ENCODE measurements at regions not wholly inside any gene's neighbourhood (a gene's known extent, or its start where the extent isn't known, plus 50 kb on each side); places are given as distances from the start of the nearest gene placed in this dataset.

DNA sequence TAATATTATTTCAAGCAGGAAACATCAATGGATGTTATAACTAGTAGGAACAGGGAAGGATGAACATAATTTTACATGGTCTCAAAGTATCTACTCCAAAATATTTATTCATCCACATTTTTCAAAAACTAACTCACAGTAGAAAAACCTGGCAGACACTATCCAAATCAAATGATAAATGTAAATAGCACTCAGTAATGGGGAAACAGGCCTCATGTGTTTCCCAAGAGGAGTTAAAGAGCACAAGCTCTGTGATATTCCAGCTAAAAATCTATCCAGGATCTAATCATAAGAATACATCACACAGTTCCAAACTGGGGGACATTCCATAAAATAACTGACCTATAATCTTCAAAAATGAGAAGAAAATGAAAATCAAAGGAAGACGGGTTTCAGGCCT is 443.1 kb downstream of the ZNF608 start:
- H3K4me3 ChIP-seq (ENCODE audit: control insufficient read depth, low read depth, low read length) = no peak overlapping the region
- DNase-seq (ENCODE audit: low read depth) = no peak
- TF ChIP-seq, protein P1, sequence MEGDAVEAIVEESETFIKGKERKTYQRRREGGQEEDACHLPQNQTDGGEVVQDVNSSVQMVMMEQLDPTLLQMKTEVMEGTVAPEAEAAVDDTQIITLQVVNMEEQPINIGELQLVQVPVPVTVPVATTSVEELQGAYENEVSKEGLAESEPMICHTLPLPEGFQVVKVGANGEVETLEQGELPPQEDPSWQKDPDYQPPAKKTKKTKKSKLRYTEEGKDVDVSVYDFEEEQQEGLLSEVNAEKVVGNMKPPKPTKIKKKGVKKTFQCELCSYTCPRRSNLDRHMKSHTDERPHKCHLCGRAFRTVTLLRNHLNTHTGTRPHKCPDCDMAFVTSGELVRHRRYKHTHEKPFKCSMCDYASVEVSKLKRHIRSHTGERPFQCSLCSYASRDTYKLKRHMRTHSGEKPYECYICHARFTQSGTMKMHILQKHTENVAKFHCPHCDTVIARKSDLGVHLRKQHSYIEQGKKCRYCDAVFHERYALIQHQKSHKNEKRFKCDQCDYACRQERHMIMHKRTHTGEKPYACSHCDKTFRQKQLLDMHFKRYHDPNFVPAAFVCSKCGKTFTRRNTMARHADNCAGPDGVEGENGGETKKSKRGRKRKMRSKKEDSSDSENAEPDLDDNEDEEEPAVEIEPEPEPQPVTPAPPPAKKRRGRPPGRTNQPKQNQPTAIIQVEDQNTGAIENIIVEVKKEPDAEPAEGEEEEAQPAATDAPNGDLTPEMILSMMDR (IDR thresholded peaks at IDR 0.05; ENCODE audit: control insufficient read depth, insufficient read depth, low read depth, low read length, missing control alignments) = no peak

DNA sequence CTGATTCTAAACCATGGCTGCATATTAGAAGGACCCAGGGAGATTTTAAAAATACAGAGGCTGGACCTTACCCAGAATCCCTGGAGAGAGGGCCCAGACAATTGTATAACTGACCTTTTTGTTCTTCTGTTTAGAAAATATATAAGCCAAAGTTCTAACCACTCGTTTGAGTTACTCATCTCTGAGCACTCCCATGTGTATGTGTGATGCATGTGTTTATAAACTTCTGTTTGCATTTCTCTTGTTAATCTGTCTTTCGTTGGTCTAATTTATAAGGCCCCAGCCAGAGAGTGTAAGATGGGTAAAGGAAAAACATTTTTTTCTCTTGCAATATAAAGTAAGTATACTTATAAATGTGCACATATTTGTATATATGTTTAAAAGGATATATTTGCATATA is 443.9 kb downstream of the ZNF608 start:
- no peak overlapping the region for H3K4me3 ChIP-seq (ENCODE audit: control insufficient read depth, low read depth, low read length)
- TF ChIP-seq, protein P1 (IDR thresholded peaks at IDR 0.05; ENCODE audit: control insufficient read depth, insufficient read depth, low read depth, low read length, missing control alignments) = no peak
- DNase-seq (ENCODE audit: low read depth) = no peak

DNA sequence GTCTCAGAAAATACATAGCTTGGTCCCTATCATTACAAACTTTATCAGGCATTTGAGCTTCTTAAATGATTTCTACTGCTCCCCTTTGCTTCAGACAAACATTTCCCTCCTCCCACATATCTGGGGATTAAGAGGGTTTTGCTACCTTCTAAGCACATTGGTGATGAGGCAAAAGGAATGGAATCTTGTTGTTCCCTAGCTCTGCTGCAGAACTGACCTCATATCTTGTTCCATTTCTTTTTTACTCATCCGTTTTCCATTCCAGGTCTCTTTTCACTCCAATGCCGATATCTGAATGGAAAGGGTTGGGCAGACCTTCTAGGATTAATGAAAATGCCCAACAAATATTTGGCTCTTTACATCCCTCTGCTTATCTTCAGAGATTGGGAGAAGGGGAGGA is 444.6 kb downstream of the ZNF608 start:
- DNase-seq (ENCODE audit: low read depth) = no peak
- TF ChIP-seq, protein P1 (IDR thresholded peaks at IDR 0.05; ENCODE audit: control insufficient read depth, insufficient read depth, low read depth, low read length, missing control alignments) = no peak
- H3K4me3 ChIP-seq (ENCODE audit: control insufficient read depth, low read depth, low read length) = no peak overlapping the region

DNA sequence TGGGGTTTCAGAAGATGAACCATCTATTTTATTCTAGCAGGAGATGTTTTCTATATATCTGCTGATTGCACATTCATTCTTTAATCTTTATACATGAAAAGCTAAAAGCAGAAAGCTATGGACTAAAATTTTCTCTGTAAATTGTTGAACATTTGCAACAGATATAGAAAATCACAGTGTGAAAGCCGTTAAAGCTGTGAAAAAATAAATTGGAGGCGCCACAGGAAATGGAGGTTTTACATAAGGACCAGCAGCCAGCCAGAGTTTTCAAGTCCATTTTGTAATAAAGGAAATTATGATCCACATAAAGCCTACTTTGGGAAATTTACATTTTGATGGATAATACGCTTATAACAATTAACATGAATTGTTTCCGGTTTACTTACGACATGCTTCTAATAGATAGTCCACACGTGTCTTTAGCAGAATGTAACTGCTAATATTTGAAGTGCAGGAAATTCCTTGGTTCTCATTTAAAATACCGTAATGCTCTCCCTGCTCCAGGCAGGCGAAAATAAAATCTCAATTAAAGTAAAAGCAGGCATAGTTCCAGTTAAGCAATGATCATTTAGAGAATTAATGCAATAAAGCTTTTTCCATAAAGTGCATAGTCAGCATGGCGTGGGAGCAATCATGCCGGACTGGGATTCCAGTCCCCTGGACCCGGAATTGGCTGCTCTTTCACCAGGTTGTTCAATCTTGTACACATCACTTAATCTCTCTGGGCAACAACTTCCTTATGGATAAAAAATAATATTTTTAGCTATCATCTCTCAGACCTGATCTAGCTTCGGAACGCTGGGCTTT is 445.4 kb downstream of the ZNF608 start:
- no peak overlapping the region for H3K4me3 ChIP-seq (ENCODE audit: control insufficient read depth, low read depth, low read length)
- DNase-seq (ENCODE audit: low read depth) = no peak
- TF ChIP-seq, protein P1 (IDR thresholded peaks at IDR 0.05; ENCODE audit: control insufficient read depth, insufficient read depth, low read depth, low read length, missing control alignments) = no peak

DNA sequence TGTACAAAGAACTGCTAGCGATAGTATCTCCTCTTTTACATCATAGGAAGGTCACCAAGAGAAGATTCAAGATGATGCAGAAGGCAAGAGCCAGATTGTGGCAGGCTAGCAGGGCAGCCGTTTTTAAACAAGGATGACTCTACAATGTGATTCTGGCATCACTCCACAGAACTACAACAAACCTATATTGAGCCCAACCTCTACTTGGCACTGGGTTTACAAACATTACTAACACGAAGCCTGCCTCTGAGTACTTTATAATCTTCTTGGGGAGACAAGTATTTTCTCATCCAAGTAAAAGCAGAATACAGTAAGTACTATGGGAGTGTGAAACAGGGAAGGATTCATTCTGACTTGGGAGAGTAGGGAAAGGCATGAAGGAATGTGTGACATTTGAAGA is 448.6 kb downstream of the ZNF608 start:
- no peak for DNase-seq (ENCODE audit: low read depth)
- no peak overlapping the region for H3K4me3 ChIP-seq (ENCODE audit: control insufficient read depth, low read depth, low read length)
- TF ChIP-seq, protein P1 (IDR thresholded peaks at IDR 0.05; ENCODE audit: control insufficient read depth, insufficient read depth, low read depth, low read length, missing control alignments) = no peak

DNA sequence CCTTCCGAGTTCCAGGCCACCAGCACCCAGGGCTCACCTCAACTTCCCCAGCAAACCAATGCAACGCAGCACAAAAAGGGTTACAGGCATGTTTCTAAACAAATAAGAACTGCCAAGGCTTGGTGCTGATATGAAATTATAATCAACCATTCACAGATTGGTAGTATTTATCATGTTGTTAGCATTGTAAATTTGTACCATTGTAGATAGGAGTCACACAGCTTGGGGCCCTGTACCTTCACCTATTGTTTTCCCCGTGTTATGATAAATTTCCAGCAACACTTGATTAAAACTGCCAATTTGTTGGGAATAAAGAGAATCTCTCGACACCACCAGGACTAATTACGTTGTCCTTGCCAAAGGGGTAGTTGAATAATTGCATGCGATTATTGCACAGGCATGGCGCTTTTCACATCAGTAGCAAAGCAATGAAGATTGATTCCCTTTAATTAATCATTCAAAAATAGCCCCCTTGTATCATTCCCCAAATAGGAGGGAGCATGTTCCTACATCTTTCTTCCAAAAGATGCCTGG is 454.1 kb downstream of the ZNF608 start:
- TF ChIP-seq, protein P1 (IDR thresholded peaks at IDR 0.05; ENCODE audit: control insufficient read depth, insufficient read depth, low read depth, low read length, missing control alignments) = no peak
- no peak for DNase-seq (ENCODE audit: low read depth)
- no peak overlapping the region for H3K4me3 ChIP-seq (ENCODE audit: control insufficient read depth, low read depth, low read length)
